GM21528 (cell line): ENCODE measurements at regions not wholly inside any gene's neighbourhood (a gene's known extent, or its start where the extent isn't known, plus 50 kb on each side); places are given as distances from the start of the nearest gene placed in this dataset.
"Not testable (repeated sequence)": the region's sequence is repeated elsewhere in the genome, so short reads cannot be mapped to it uniquely, and the experiment has no call there.

Experiments
- ATAC-seq: cut with Tn5 transposase; IDR thresholded peaks from one replicate; pipeline ENCODE4 v1.9.1; 2021; ENCODE audit warnings: mild to moderate bottlenecking, moderate library complexity; ENCODE audit not compliant: unreplicated experiment, low FRiP score

- ATAC-seq = no peak
Measured at GRCh38 chr2:133624551-133624950, 56.3 kb upstream of the NCKAP5 start.

- ATAC-seq = no peak
Measured at GRCh38 chr2:133627741-133628140, 59.5 kb upstream of the NCKAP5 start.

GRCh38 chr2:133633309-133633708 lies 65.0 kb upstream of the NCKAP5 start:
- ATAC-seq = no peak

DNA sequence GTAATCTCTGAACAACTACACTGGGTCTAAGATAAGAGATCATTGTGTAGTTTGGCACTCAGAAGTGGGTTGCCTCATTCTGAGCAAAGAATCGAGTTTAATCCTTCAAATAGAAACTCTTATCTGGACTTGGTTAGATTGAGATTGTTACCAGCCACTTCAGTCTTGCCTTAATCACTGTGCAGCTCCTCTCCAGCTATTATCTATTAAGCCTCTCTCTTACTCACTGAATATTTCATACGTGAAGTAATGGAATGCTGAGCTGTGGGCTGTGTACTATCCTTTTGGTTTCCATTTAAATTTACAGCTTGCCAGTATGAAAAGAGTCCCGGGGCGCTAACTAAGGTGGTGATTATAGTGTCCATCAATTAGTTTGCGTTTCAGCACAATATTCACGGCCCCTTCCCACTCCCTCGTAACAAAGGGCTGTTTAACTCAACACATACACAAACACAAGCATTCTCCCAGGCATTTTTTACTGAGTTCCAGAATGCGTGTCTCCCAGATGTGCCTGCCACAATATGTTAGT lies 65.7 kb upstream of the NCKAP5 start:
- no peak for ATAC-seq

- ATAC-seq = no peak
Measured at GRCh38 chr2:133635131-133635530, 66.9 kb upstream of the NCKAP5 start.

GRCh38 chr2:133636287-133636686 lies 68.0 kb upstream of the NCKAP5 start:
- ATAC-seq = no peak

DNA sequence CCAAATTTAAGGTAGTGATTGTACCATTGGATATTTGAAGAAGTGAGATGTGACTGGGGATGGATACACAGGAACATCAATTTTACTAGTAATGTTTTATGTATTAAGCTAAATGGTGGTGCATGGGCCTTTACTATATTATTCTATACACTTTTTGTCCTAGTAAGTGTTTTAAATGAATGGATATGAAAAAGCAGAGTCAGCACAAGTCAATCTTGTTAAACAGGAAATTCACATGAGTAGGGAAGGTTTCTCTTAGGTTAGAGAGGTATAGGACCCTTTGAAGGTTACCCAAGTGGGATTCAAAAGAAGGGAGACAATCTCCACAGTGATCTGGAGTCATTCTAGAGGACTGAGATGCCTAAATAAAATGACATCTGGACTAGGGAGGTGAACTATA lies 71.8 kb upstream of the NCKAP5 start:
- no peak for ATAC-seq

DNA sequence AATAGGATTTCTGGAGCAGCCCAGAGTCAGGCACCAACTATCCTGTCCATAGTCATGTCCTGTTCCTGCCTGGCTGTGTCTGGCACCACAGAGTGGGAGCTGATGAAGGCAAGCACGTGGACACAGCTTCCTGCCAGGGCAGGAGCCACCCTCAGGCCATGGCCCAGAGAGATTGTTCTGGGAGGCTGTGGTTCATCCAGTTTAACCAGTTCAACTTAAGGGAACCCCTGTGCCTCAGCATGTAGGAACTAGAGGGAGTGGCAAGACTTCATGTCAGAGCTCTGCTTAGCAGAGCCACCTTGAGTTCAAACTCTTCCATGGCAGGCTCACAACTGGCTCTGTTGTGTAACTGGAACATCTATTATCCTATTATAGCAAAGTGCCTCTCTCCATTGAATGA lies 73.2 kb upstream of the NCKAP5 start:
- ATAC-seq = no peak

DNA sequence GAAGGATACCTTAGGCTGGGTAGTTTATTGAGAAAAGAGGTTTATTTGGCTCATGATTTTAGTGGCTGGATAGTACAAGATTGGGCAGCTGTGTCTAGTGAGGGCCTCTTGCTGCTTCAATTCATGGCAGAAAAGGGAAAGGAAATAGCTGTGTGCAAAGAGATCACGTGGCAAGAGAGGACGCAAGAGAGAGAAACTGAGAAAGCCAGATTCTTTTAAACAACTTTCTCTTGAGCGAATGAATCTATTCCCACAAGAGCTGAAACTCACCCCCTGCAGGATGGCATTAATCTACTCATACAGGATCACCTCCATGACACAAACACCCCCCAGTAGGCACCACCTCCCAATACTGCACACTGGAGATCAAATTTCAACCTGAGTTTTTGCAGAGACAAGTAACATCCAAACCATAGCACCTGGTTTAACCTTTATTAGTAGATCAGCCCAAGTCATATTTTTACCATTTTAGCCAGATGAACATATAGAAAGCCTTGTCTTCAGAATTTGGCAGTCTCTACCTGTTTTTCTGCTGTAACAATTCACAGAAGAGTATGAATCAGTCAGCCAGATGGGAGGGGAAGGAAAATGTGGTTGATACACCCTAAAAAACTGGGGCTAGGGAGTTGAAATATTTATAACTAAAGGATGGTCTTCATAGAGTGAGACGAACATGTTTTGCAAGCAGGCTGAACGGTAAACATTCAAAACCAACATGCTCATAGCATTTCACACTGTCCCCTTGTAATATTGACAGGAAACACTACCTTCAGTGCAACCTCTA lies 73.9 kb upstream of the NCKAP5 start:
- no peak for ATAC-seq

GRCh38 chr2:133642791-133643191 lies 74.5 kb upstream of the NCKAP5 start:
- ATAC-seq = no peak

DNA sequence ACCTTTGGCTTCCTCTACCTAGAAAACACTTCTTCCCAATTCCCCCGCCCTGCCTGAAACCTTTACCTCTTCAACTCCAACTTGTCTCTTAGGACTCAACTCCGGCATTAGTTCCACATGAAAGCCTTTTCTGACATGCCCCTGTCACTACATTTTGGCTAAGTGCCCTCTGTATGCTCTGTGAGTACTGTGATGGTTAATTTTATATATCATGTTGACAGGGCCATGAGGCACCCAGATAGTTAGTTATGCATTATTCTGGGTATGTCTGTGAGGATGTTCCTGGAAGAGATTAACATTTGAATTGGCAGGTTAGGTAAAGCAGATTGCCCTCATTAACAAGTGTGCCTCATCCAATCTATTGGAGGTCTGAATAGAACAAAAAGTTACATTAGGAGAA lies 75.6 kb upstream of the NCKAP5 start:
- no peak for ATAC-seq

- no peak for ATAC-seq
Measured at GRCh38 chr2:133644846-133645245, 76.6 kb upstream of the NCKAP5 start.

DNA sequence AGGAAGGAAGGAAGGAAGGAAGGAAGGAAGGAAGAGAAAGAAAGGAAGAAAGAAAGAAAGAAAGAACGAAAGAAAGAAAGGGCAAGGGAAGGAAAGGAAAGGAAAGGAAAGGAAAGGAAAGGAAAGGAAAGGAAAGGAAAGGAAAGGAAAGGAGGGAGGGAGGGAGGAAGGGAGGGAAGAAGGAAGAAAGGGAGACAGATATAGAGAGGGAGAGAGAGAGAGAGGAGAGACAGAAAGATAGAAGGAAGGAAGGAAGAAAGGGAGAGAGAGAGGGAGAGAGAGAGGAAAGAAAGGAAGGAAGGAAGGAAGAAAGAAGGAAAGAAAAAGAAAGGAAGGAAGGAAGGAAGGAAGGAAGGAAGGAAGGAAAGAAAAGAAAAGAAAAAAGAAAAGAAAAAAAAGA lies 79.1 kb upstream of the NCKAP5 start:
- not testable (repeated sequence) for ATAC-seq

DNA sequence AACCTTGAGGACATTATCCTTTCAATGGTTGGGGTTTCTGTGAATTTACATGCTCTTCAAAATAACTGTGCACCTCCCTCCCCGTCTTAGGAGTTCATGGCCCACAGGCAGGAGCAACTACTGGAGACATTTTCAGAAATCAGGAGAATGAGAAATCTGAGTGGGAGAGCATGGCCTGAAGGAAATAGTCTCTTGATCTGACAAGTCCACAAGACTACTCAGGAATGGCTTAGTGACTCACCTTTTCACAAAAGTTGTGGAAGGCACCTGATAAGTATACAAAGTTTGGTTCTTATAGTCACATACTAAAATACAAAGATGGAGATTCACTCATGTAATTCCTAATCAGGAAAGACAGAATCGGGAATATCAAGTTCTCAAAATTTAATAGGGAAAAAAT lies 83.6 kb upstream of the NCKAP5 start:
- no peak for ATAC-seq

DNA sequence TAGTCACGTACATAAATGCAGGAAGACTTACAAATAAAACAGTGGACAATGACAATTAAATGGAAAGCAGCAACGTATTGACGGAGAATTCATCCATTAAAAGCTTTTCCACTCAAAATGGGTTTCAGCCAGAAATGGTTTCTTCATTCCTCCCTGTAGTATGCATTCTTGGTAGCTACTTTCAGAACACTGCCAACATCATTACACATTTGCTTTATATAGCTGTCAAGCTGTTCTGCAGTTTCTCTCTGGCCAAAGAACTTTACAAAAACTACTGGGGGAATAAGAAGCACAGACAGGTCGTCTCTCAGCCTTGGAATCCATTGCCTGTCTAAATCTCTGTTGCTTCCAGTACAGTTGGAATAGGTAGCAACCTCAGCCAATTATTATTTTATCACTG lies 84.1 kb upstream of the NCKAP5 start:
- ATAC-seq = no peak

DNA sequence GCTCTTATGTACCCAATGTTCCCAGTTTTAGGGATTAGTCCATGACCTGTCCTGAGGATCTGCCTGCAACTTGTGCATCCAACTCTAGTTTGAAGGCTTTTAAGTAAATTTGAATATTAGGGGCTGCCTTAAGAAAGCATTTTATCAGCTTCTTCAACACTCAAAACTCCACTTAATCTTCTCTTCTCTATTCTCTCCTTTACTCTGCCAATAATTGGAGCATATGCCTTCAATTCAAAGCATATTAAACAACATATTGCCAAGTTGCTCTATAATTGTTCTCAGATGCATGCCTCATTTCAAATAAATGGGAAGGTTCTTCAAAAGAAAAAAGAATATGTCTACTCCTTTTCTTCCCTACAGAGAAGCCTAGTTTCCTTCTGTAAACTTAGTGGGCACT lies 84.8 kb upstream of the NCKAP5 start:
- ATAC-seq = no peak

GRCh38 chr2:133654949-133655348 lies 86.7 kb upstream of the NCKAP5 start:
- no peak for ATAC-seq

GRCh38 chr2:133655610-133656009 lies 87.3 kb upstream of the NCKAP5 start:
- no peak for ATAC-seq

- no peak for ATAC-seq
Measured at GRCh38 chr2:133657591-133657990, 89.3 kb upstream of the NCKAP5 start.

DNA sequence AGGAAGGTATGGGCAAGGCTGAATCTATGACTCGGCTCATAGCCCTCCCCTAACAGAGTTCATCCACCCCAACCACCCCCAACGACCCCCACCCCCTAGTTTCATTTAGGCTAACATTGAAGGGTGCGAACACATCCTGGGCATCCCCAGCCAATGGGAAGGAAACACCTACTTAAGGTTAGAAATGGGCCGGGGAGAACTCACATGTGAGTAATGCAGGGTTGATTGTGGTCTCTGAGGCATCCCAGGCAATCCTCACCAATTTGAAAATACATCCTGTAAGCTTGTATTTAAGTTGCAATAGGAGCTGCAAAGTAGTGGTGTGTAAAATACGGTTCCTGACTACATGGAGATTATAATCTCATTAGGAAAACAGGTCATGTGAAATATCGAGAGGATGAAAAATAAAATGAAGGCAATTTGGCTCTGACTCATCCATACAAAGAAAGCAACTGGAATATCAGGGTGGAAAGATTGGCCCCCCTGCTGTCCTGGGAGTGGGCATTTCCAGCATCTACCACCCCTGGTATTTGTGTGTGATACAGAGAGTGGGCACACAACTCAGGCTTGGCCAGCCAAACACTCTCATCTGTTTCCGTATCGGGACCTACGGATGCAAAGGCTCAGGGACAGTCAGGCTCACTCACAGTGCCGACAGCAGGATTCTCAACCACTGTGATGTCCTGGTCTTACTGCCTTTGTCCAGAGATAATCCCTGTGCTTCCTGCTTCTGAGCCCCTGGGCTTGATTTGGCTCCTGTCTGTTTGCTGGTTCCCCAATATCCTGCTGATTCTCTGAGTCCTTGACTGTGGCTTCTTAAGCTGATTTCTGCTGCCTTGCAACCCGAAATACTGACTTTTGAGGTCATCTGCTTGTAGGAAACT lies 90.0 kb upstream of the NCKAP5 start:
- no peak for ATAC-seq

DNA sequence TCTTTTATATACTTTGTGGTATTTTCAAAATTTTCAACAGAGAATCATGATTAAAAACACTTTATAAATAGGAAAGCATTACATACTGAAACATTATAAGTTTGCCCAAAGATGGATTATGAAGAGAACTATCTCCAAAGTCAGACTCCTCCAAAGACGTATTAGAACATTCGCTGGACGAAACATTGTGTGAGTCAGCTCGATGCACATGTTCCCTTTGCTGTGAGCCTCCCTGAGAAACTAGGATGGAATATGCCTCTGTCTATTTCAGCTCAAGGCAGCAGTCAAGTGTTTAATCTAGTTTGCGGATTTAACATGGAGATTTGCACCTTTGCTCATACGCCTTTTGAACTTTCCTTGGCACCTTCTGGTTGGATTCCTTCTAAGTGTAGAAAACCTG lies 92.2 kb upstream of the NCKAP5 start:
- ATAC-seq = no peak

- no peak for ATAC-seq
Measured at GRCh38 chr2:133661392-133661791, 93.1 kb upstream of the NCKAP5 start.
